ENCODE measurements at regions not wholly inside any gene's neighbourhood (a gene's known extent, or its start where the extent isn't known, plus 50 kb on each side); places are given as distances from the start of the nearest gene placed in this dataset.

- Histone ChIP-seq H3K4me1 (no peaks in the 10 kb centered on the region), H3K9me3 (no peaks in the 10 kb centered on the region), H3K4me3 (no peak overlapping the region), H3K4me2 (no peak overlapping the region), H3K27ac (no peak overlapping the region)
- no peak for FAIRE-seq
- DNase-seq (ENCODE audit: low read depth in 1 of 2, low spot score in 1 of 2), result no peak
- TF ChIP-seq HOXB5 (CRISPR knock-in tag; IDR thresholded peaks at IDR 0.05) (no peak), RFX5 (IDR thresholded peaks at IDR 0.05) (no peak), FOSL2 (IDR thresholded peaks at IDR 0.05) (no peak), FOSL2 (CRISPR knock-in tag; IDR thresholded peaks at IDR 0.05) (no peak)
- TF ChIP-seq, protein P1, sequence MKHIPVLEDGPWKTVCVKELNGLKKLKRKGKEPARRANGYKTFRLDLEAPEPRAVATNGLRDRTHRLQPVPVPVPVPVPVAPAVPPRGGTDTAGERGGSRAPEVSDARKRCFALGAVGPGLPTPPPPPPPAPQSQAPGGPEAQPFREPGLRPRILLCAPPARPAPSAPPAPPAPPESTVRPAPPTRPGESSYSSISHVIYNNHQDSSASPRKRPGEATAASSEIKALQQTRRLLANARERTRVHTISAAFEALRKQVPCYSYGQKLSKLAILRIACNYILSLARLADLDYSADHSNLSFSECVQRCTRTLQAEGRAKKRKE (CRISPR knock-in tag; IDR thresholded peaks at IDR 0.05; ENCODE audit: low read depth), result no peak
- 26% methylated on average over 2 of the region's 2 CpGs for WGBS (ENCODE audit: missing lambda C conversion rate)
- CTCF ChIA-PET, result no interaction called here
- POLR2A ChIA-PET, result no interaction called here
- ATAC-seq, result no peak
These were observed 136.6 kb upstream of the RMP24 start for GRCh38 chr18:35835833-35836232.

DNA sequence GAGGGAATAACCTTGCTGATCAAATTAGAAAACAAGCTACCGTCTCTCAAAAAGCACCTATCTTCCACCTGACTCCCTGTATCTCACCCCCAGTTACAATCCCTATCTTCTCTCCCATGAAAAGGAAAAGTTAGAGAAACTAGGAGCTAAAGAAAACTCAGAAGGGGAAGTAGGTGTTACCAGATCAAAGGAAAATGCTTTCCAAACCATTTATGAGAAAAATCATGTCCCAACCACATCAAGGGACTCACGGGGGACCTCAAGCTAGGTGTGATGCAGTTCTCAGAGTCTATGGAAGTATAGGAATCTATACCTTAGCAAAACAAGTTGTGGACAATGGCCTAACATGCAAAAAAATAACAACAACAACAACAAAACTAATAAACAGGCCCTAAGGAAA lies 135.5 kb upstream of the RMP24 start:
- Histone ChIP-seq H3K4me1 (no peaks in the 10 kb centered on the region), H3K4me2 (no peak overlapping the region), H3K4me3 (no peak overlapping the region), H3K27ac (no peak overlapping the region), H3K9me3 (no peaks in the 10 kb centered on the region)
- ATAC-seq, result no peak
- no peak for DNase-seq (ENCODE audit: low read depth in 1 of 2, low spot score in 1 of 2)
- WGBS (ENCODE audit: missing lambda C conversion rate), result 30% methylated on average over 2 of the region's 2 CpGs
- FAIRE-seq, result no peak
- ChIA-PET POLR2A (no interaction called here), CTCF (interaction anchor here (1.0 kb wide), 1 partner anchor 114 kb away, joined by 3 read pairs; no protein-coding TSS in a partner anchor)
- TF ChIP-seq EHF (CRISPR knock-in tag; IDR thresholded peaks at IDR 0.05) (no peak), SREBF2 (IDR thresholded peaks at IDR 0.05) (no peak), FOXS1 (CRISPR knock-in tag; IDR thresholded peaks at IDR 0.05) (no peak), NFE2L2 (conservative IDR thresholded peaks at IDR 0.05; ENCODE audit: low read length) (no peak), MAX (IDR thresholded peaks at IDR 0.05) (no peak), CBX8 (IDR thresholded peaks at IDR 0.05) (no peak), BHLHE40 (IDR thresholded peaks at IDR 0.05; ENCODE audit: low read depth, low read length) (no peak), FOSL2 (IDR thresholded peaks at IDR 0.05) (no peak), FOSL2 (CRISPR knock-in tag; IDR thresholded peaks at IDR 0.05) (no peak), RNF2 (IDR thresholded peaks at IDR 0.05; ENCODE audit: borderline replicate concordance, low read depth) (no peak), GATA3 (IDR thresholded peaks at IDR 0.05; ENCODE audit: borderline replicate concordance) (no peak), CEBPB (IDR thresholded peaks at IDR 0.05) (no peak), HOXB13 (CRISPR knock-in tag; IDR thresholded peaks at IDR 0.05; ENCODE audit: low read depth) (no peak), MAFK (IDR thresholded peaks at IDR 0.05; ENCODE audit: partially characterized antibody) (no peak)
- TF ChIP-seq, protein P2, sequence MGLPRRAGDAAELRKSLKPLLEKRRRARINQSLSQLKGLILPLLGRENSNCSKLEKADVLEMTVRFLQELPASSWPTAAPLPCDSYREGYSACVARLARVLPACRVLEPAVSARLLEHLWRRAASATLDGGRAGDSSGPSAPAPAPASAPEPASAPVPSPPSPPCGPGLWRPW (IDR thresholded peaks at IDR 0.05), result no peak
- TF ChIP-seq, protein P3, sequence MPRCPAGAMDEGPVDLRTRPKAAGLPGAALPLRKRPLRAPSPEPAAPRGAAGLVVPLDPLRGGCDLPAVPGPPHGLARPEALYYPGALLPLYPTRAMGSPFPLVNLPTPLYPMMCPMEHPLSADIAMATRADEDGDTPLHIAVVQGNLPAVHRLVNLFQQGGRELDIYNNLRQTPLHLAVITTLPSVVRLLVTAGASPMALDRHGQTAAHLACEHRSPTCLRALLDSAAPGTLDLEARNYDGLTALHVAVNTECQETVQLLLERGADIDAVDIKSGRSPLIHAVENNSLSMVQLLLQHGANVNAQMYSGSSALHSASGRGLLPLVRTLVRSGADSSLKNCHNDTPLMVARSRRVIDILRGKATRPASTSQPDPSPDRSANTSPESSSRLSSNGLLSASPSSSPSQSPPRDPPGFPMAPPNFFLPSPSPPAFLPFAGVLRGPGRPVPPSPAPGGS (IDR thresholded peaks at IDR 0.05), result no peak
- TF ChIP-seq, protein P4, sequence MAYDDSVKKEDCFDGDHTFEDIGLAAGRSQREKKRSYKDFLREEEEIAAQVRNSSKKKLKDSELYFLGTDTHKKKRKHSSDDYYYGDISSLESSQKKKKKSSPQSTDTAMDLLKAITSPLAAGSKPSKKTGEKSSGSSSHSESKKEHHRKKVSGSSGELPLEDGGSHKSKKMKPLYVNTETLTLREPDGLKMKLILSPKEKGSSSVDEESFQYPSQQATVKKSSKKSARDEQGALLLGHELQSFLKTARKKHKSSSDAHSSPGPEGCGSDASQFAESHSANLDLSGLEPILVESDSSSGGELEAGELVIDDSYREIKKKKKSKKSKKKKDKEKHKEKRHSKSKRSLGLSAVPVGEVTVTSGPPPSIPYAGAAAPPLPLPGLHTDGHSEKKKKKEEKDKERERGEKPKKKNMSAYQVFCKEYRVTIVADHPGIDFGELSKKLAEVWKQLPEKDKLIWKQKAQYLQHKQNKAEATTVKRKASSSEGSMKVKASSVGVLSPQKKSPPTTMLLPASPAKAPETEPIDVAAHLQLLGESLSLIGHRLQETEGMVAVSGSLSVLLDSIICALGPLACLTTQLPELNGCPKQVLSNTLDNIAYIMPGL (CRISPR knock-in tag; IDR thresholded peaks at IDR 0.05; ENCODE audit: borderline replicate concordance), result no peak

GRCh38 chr18:35837922-35838496 lies 134.5 kb upstream of the RMP24 start:
- no peak for TF ChIP-seq FOSB (CRISPR knock-in tag; IDR thresholded peaks at IDR 0.05)
- TF ChIP-seq RAD21 (conservative IDR thresholded peaks at IDR 0.05 in 1 of 2, IDR thresholded peaks at IDR 0.05 in 1 of 2), result no peak
- no peak for TF ChIP-seq KDM5A (IDR thresholded peaks at IDR 0.05)
- no peak for TF ChIP-seq ZFP36 (IDR thresholded peaks at IDR 0.05; ENCODE audit: borderline replicate concordance, partially characterized antibody)
- TF ChIP-seq, protein P2 (IDR thresholded peaks at IDR 0.05), result no peak
- TF ChIP-seq KDM1A (IDR thresholded peaks at IDR 0.05; ENCODE audit: low read depth), result no peak
- no peak for TF ChIP-seq HOXA7 (CRISPR knock-in tag; IDR thresholded peaks at IDR 0.05)
- TF ChIP-seq PHF8 (IDR thresholded peaks at IDR 0.05; ENCODE audit: borderline replicate concordance, low read depth), result no peak
- TF ChIP-seq RFX5 (IDR thresholded peaks at IDR 0.05), result no peak
- no peak for FAIRE-seq
- Histone ChIP-seq H3K27ac (no peak overlapping the region), H3K9me3 (no peaks in the 10 kb centered on the region), H3K4me2 (no peak overlapping the region), H3K4me1 (no peaks in the 10 kb centered on the region), H3K4me3 (no peak overlapping the region)
- ATAC-seq, result no peak
- ChIA-PET CTCF (interaction anchor here (1.0 kb wide), 1 partner anchor 12 kb away, joined by 3 read pairs; no protein-coding TSS in a partner anchor), POLR2A (no interaction called here)
- no peak for DNase-seq (ENCODE audit: low read depth in 1 of 2, low spot score in 1 of 2)
- 18% methylated on average over 5 of the region's 5 CpGs for WGBS (ENCODE audit: missing lambda C conversion rate)
